GM12892 (cell line): ENCODE measurements at regions not wholly inside any gene's neighbourhood (a gene's known extent, or its start where the extent isn't known, plus 50 kb on each side); places are given as distances from the start of the nearest gene placed in this dataset.
A peak's percentile ranks its signal among the peaks of the same experiment; 100 is the strongest.

Source experiments
- DNase-seq: peaks from one replicate; pipeline ENCODE4 v3.0.0; 2011; ENCODE audit not compliant: insufficient read length
- FAIRE-seq: peaks from 2 replicates; lab custom pipeline; 2011; peaks lifted over from hg19 to GRCh38; lab: Jason Lieb, UNC
- POLR2A ChIP-seq: IDR thresholded peaks from 2 replicates; pipeline ENCODE4 v1.6.1; 2011; ENCODE audit warnings: low read depth, low read length, control low read depth
- POLR2AphosphoS5 ChIP-seq: IDR thresholded peaks from 2 replicates; pipeline ENCODE4 v1.6.1; 2011; ENCODE audit warnings: low read depth, low read length, control low read depth
- TAF1 ChIP-seq: IDR thresholded peaks from 2 replicates; pipeline ENCODE4 v1.6.1; 2011; ENCODE audit warnings: low read depth, mild to moderate bottlenecking, control low read depth, low read length, borderline replicate concordance

DNA sequence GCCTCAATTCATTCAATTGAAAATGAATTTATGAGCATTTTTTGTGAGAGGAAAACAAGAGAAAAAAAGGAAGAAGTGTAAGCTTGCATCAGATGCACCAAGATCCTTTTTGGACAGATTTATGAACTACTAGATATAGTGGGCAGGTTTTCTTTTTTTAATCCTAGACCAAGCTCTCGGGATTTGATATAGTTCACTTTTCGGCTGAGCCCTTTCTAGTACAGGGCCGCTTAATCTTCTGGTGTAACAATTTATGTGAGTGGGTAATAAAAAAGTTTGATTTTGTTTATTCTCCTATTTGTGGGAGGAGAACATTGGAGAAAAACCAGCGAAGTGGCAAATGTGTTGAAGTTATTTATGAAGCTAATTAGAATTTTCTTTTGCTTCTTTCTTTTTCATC lies 538.0 kb downstream of the UTRN start:
- FAIRE-seq (no peak), DNase-seq (no peak)
- TF ChIP-seq TAF1 (no peak), POLR2AphosphoS5 (no peak), POLR2A (no peak)

DNA sequence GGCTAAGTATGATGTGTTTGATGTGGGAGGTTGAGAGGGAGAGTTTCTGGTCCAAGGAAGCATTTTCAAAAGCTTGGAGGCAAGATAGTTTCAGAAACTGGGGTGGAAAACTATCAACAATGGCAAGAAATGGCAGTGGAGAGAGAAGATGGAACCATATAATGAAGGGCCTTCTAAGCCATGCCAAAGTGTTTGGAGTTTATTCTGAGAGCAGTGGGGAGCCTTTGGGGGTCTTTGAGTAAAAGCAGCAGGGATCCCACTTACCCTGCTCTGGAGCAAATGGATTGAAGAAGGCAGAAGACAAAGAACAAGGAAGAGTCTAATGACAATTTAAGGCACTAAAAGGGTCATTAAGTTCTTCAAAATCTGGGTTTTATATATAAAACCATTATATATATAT lies 538.9 kb downstream of the UTRN start:
- no peak for TF ChIP-seq TAF1
- TF ChIP-seq POLR2AphosphoS5, result no peak
- TF ChIP-seq POLR2A, result no peak
- no peak for FAIRE-seq
- DNase-seq, result no peak

DNA sequence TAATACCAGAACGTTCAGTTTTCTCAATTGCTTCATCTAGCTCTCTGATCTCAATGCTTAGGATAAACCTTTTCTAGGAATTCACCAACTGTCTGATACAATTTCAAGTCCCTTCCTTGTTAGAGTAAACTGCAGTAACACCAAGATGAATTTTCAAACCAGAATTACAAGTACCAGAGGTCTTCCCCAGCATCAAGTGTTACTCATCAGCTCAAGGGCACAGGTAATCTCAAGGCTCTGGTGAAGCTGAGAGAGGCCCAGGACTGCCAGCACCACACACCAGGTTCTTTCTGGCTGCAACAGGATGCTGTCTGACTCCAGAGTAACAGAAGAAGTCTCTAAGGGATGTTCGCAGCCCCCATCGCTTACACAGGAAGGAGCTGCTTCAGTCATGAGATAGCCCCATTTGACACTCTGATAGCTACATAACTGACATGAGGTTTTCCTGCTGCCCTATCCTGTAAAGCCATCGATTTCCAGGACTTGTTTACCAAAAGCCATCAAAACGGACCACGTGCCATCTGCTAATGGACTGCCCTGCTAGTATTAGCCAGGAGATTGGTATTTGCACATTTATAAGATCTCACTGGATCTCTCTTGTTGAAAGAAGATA lies 549.4 kb downstream of the UTRN start:
- no peak for TF ChIP-seq POLR2AphosphoS5
- TF ChIP-seq POLR2A, result no peak
- no peak for TF ChIP-seq TAF1
- FAIRE-seq, result no peak
- no peak for DNase-seq

DNA sequence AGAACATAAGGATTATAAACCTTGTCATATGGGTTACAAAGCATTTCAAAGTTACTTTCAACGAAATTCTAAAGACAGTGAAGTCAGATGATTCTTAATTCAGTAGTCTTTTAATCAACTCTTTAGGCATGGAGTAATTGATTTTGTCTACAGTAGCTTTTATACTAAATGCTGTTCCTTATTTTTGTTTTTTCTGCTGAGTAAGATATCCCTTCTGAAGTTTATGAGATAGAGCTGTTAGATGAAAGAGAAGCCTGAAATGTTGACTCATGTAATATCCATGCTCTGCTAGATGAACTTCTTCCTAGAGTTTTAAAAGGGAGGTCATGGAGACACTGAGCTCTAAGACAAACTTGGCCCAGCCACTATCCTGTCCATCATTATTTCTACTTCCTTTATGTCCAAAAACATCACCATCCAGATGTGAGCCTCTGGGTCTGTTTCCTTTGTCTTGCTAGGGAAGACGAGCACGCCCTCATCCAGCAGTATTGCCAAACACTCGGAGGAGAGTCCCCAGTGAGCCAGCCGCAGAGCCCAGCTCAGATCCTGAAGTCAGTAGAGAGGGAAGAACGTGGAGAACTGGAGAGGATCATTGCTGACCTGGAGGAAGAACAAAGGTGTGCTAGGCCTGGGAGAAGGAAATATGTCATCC lies 550.3 kb downstream of the UTRN start:
- no peak for FAIRE-seq
- DNase-seq, result no peak
- TF ChIP-seq POLR2AphosphoS5 (no peak), TAF1 (no peak), POLR2A (no peak)

DNA sequence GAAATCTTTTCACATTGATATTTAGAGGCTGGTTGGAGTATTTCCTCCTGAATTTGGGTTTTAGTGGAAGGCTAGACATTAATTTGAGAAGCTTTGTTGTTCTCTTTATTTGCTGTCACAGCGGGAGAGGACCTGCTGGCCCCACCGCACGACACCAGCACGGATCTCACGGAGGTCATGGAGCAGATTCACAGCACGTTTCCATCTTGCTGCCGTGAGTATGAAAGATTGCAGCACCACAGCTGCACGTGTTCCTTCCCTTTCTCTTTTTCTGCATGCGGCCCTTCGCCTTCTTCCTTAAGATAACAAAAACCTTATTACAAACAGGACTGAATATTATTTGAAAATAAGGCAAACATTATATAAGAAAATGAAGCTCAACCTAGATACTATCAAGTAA lies 555.5 kb downstream of the UTRN start:
- FAIRE-seq, result no peak
- no peak for DNase-seq
- no peak for TF ChIP-seq TAF1

DNA sequence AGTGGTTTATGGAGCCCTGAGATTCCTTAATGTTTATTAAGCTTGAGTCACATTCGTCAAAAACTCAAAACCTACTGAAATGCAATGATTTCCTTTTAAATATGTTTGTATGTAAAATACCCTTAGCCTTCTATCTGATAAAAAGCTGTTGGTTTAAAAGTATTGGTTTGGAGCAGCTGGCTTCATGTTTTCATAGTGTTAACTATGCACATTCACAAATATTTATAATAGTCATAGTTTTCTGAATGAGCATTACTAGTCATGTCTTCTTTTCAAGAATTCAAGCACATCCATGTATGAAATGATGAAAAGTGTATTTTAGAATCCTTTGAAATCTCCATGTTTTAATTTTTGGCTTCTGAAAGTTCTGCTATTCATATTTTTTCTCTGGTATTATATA lies 558.6 kb downstream of the UTRN start:
- DNase-seq, result no peak
- TF ChIP-seq POLR2AphosphoS5 (no peak), TAF1 (no peak), POLR2A (no peak)
- FAIRE-seq, result no peak

DNA sequence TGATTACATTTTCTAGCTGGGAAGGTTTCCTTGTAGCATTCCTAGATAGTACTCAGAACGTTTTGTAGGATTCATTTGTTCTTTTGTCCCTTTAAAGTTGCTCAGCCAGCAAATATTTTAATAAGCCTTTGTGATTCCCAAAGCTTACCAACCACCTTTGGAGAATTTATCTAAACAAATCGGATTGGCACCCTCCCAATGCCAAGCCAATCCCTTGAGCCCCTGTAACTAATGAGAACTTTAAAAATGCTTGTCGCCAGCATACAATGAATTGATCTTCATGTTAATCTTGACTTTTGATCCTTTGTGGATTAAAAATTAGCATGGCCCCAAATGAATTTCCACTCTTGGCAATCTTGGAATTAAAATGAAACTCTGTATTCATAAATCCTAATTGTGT lies 559.5 kb downstream of the UTRN start:
- TF ChIP-seq TAF1 (no peak), POLR2AphosphoS5 (no peak), POLR2A (no peak)
- FAIRE-seq, result no peak
- no peak for DNase-seq

DNA sequence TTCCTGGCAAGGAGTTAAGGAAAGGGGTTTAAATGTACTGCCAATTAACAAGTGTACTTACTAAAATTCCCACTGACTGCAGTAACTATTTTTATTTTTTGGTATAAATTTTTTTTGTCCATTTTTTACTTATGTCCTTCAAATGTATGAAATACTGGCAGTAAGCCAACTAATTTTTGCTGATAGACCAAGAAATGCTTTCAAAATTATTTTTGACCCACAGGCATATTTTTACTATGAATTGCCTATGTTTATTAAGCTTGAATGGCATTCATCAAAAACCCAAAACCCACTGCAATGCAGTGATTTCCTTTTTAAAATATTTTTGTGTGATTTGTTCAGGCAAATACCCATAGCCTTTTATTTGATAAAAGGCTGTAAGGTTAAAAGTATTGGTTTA lies 560.1 kb downstream of the UTRN start:
- DNase-seq (no peak), FAIRE-seq (no peak)
- TF ChIP-seq POLR2AphosphoS5 (no peak), TAF1 (no peak), POLR2A (no peak)

DNA sequence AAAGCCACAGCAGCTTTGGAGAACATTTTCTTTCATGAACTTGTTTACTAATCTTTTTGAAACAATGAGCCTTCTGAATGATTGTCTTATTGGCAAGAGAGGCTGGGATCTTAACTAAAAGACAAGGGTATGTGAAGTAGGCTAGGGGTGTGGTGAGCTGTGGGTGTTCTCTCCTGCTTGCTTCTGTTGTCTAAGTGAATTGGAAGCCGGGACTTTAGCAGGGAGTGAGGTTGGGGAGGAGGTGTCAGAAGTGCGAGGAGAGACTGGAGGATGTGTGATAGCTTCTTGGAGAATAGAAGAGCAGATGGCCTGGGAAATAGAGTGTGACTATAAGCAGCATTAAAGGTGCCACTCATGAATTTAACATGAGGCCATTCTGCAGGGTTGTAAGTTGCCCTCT lies 562.8 kb downstream of the UTRN start:
- DNase-seq, result no peak
- TF ChIP-seq POLR2AphosphoS5 (no peak), TAF1 (no peak), POLR2A (no peak)
- FAIRE-seq, result no peak

DNA sequence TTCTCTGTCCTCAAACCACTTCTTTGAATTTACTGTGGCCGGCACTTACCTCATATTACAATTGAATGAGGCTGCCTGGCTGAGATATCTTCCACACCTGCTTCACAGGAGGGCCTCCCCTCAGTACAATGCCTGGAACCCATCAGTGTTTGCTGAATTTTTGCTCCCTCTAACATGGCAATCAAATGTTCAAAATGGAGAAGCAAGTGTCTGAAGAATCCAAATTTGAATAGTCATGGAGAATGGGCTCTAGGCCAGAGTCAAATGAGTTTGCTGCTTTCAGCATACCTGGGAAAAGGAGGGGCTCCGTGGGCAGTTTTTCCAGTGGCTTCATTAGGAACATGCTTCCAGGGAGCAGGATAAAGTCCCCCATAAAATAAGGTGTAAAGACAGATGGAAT lies 564.8 kb downstream of the UTRN start:
- no peak for TF ChIP-seq POLR2A
- no peak for TF ChIP-seq TAF1
- no peak for TF ChIP-seq POLR2AphosphoS5
- FAIRE-seq (no peak), DNase-seq (no peak)

DNA sequence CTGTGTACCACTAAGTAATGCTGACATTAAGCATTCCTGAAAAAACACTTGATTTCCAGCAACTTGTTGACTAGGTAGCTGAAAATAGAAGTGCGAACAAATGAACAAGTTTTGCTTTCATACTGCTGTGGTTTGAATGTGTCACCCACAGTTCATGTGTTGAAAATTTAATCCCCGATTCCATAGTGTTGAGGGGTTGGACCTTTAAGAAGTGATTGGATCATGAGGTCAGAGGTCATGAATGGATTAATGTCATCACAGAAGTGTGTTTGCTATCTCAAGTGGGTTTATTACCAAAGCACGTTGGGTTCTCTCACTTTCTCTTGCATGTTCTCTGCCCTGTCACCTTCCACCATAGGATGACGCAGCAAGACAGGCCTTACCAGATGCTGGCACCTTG lies 568.5 kb downstream of the UTRN start:
- TF ChIP-seq TAF1, result no peak
- no peak for TF ChIP-seq POLR2A
- TF ChIP-seq POLR2AphosphoS5, result no peak
- no peak for FAIRE-seq
- DNase-seq, result no peak

DNA sequence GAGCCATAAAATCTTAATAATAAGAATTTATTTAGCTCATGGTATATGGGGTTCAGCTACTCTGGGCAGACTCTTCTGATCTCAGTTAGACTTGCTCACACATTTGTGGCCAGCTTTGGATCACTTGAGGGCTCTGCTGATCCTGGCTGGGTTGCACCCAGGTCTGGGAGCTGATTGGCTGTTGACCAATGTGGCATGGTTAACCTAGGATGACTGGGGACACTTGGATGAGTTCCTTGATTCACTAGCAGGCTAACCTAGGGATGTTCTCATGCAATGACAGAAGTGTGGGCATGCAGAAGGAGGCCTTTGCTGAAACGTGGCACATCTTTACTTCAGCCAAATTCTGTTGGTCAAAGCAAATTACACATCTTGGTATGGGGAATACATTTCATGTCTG lies 569.5 kb downstream of the UTRN start:
- no peak for FAIRE-seq
- TF ChIP-seq TAF1 (no peak), POLR2AphosphoS5 (0 out of 2 replicates have a peak, but pooled peaks have one; percentile 36)
- no peak for DNase-seq
